ENCODE measurements at regions not wholly inside any gene's neighbourhood (a gene's known extent, or its start where the extent isn't known, plus 50 kb on each side); places are given as distances from the start of the nearest gene placed in this dataset.

GRCh38 chr13:24983094-24983493, 112.8 kb upstream of the PABPC3 start:
- TF ChIP-seq FOS (IDR thresholded peaks at IDR 0.05; ENCODE audit: borderline replicate concordance, extremely low read depth, insufficient read length) (no peak), ZNF274 (IDR thresholded peaks at IDR 0.05; ENCODE audit: insufficient read depth, insufficient read length) (no peak), SMC3 (IDR thresholded peaks at IDR 0.05; ENCODE audit: borderline replicate concordance, low read length) (no peak), KDM1A (IDR thresholded peaks at IDR 0.05; ENCODE audit: borderline replicate concordance) (no peak), JUND (IDR thresholded peaks at IDR 0.05; ENCODE audit: low read depth, low read length) (no peak), HDAC2 (IDR thresholded peaks at IDR 0.05) (no peak), CTCF (IDR thresholded peaks at IDR 0.05 in 2 of 3, conservative IDR thresholded peaks at IDR 0.05 in 1 of 3; ENCODE audit: control insufficient read depth in 2 of 3, extremely low read depth in 1 of 3, insufficient read depth in 1 of 3, low read depth in 3 of 3, low read length in 3 of 3) (no peak)
